ENCODE measurements at regions not wholly inside any gene's neighbourhood (a gene's known extent, or its start where the extent isn't known, plus 50 kb on each side); places are given as distances from the start of the nearest gene placed in this dataset.

DNA sequence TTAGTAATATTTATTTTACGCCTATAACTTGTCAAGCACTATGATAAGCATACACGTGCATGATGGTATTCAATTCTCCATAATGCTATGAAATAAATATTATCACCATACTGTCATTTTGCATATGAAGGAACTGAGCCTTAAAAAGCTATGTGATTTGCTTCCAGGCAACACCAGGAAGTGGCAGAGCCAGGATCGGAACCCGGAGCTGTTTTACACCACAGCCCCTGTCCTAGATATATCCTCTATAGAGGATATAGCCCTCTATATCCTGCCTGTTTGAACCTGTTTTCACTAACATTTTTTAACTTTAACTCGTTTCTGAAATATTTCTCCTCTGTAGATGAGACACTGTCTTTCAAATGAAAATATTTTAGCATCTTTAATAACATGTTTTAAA is 690.0 kb downstream of the SATB2 start:
- WGBS (ENCODE audit: low lambda C conversion rate): 46% methylated on average over 5 of the region's 5 CpGs
- H3K9me2 ChIP-seq: no peaks in the 10 kb centered on the region
- DNase-seq: no peak
- H3K4me1 ChIP-seq (ENCODE audit: control insufficient read depth in 1 of 2, insufficient read depth in 2 of 2, low read depth in 1 of 2, low read length in 1 of 2): no peaks in the 10 kb centered on the region
- H3K9ac ChIP-seq: no peak overlapping the region
- H3K27me3 ChIP-seq (ENCODE audit: insufficient read depth): no peaks in the 10 kb centered on the region
- no peaks in the 10 kb centered on the region for H3K36me3 ChIP-seq (replicated peaks in 1 of 2; ENCODE audit: control insufficient read depth in 1 of 2, insufficient read depth in 2 of 2, low read length in 1 of 2)
- H3K27ac ChIP-seq (ENCODE audit: low read depth in 2 of 2, low read length in 1 of 2): no peak overlapping the region
- ChIA-PET CTCF (no interaction called here), POLR2A (no interaction called here)
- no peaks in the 10 kb centered on the region for H4K20me1 ChIP-seq (ENCODE audit: insufficient read depth)
- H3K79me2 ChIP-seq (ENCODE audit: insufficient read depth): no peaks in the 10 kb centered on the region
- TF ChIP-seq, protein P1, sequence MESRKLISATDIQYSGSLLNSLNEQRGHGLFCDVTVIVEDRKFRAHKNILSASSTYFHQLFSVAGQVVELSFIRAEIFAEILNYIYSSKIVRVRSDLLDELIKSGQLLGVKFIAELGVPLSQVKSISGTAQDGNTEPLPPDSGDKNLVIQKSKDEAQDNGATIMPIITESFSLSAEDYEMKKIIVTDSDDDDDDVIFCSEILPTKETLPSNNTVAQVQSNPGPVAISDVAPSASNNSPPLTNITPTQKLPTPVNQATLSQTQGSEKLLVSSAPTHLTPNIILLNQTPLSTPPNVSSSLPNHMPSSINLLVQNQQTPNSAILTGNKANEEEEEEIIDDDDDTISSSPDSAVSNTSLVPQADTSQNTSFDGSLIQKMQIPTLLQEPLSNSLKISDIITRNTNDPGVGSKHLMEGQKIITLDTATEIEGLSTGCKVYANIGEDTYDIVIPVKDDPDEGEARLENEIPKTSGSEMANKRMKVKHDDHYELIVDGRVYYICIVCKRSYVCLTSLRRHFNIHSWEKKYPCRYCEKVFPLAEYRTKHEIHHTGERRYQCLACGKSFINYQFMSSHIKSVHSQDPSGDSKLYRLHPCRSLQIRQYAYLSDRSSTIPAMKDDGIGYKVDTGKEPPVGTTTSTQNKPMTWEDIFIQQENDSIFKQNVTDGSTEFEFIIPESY (IDR thresholded peaks at IDR 0.05; ENCODE audit: borderline replicate concordance, low read depth): no peak
- TF ChIP-seq TEAD4 (IDR thresholded peaks at IDR 0.05; ENCODE audit: borderline replicate concordance, insufficient read depth): no peak
- TF ChIP-seq MEF2A (IDR thresholded peaks at IDR 0.05; ENCODE audit: borderline replicate concordance, low read depth): no peak
- no peak for TF ChIP-seq GATA2 (CRISPR knock-in tag; IDR thresholded peaks at IDR 0.05)
- TF ChIP-seq EZH2phosphoT487 (IDR thresholded peaks at IDR 0.05; ENCODE audit: borderline replicate concordance, low read depth): no peak
- TF ChIP-seq RXRA (IDR thresholded peaks at IDR 0.05; ENCODE audit: borderline replicate concordance, low read depth): no peak
- no peak for TF ChIP-seq GABPA (IDR thresholded peaks at IDR 0.05; ENCODE audit: low read depth)
- TF ChIP-seq, protein P2, sequence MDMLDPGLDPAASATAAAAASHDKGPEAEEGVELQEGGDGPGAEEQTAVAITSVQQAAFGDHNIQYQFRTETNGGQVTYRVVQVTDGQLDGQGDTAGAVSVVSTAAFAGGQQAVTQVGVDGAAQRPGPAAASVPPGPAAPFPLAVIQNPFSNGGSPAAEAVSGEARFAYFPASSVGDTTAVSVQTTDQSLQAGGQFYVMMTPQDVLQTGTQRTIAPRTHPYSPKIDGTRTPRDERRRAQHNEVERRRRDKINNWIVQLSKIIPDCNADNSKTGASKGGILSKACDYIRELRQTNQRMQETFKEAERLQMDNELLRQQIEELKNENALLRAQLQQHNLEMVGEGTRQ (IDR thresholded peaks at IDR 0.05; ENCODE audit: borderline replicate concordance, low read depth, low read length): no peak
- no peak for TF ChIP-seq FOXJ3 (CRISPR knock-in tag; IDR thresholded peaks at IDR 0.05)
- TF ChIP-seq MXI1 (IDR thresholded peaks at IDR 0.05; ENCODE audit: low read depth, low read length): no peak
- TF ChIP-seq FOSL2 (IDR thresholded peaks at IDR 0.05; ENCODE audit: borderline replicate concordance, low read depth): no peak
- TF ChIP-seq, protein P3, sequence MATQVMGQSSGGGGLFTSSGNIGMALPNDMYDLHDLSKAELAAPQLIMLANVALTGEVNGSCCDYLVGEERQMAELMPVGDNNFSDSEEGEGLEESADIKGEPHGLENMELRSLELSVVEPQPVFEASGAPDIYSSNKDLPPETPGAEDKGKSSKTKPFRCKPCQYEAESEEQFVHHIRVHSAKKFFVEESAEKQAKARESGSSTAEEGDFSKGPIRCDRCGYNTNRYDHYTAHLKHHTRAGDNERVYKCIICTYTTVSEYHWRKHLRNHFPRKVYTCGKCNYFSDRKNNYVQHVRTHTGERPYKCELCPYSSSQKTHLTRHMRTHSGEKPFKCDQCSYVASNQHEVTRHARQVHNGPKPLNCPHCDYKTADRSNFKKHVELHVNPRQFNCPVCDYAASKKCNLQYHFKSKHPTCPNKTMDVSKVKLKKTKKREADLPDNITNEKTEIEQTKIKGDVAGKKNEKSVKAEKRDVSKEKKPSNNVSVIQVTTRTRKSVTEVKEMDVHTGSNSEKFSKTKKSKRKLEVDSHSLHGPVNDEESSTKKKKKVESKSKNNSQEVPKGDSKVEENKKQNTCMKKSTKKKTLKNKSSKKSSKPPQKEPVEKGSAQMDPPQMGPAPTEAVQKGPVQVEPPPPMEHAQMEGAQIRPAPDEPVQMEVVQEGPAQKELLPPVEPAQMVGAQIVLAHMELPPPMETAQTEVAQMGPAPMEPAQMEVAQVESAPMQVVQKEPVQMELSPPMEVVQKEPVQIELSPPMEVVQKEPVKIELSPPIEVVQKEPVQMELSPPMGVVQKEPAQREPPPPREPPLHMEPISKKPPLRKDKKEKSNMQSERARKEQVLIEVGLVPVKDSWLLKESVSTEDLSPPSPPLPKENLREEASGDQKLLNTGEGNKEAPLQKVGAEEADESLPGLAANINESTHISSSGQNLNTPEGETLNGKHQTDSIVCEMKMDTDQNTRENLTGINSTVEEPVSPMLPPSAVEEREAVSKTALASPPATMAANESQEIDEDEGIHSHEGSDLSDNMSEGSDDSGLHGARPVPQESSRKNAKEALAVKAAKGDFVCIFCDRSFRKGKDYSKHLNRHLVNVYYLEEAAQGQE (IDR thresholded peaks at IDR 0.05; ENCODE audit: low read depth, low read length): no peak
- TF ChIP-seq SMC3 (IDR thresholded peaks at IDR 0.05; ENCODE audit: low read depth, low read length): no peak
- no peak for TF ChIP-seq TCF12 (IDR thresholded peaks at IDR 0.05)
- no peak for TF ChIP-seq RAD21 (IDR thresholded peaks at IDR 0.05; ENCODE audit: low read length)
- TF ChIP-seq, protein P4, sequence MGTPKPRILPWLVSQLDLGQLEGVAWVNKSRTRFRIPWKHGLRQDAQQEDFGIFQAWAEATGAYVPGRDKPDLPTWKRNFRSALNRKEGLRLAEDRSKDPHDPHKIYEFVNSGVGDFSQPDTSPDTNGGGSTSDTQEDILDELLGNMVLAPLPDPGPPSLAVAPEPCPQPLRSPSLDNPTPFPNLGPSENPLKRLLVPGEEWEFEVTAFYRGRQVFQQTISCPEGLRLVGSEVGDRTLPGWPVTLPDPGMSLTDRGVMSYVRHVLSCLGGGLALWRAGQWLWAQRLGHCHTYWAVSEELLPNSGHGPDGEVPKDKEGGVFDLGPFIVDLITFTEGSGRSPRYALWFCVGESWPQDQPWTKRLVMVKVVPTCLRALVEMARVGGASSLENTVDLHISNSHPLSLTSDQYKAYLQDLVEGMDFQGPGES (IDR thresholded peaks at IDR 0.05; ENCODE audit: low read depth, low read length): no peak
- no peak for TF ChIP-seq NFIC (IDR thresholded peaks at IDR 0.05; ENCODE audit: borderline replicate concordance)
- no peak for TF ChIP-seq JUND (IDR thresholded peaks at IDR 0.05)
- TF ChIP-seq POLR2AphosphoS5 (IDR thresholded peaks at IDR 0.05; ENCODE audit: low read depth, low read length): no peak
- H3K4me2 ChIP-seq: no peak overlapping the region
- H3K9me3 ChIP-seq: no peaks in the 10 kb centered on the region
- no peak overlapping the region for H3K4me3 ChIP-seq (ENCODE audit: low read depth in 2 of 2, low read length in 1 of 2)
- no peaks in the 10 kb centered on the region for H3F3A ChIP-seq (replicated peaks; ENCODE audit: insufficient read depth)
- no peak overlapping the region for H2AFZ ChIP-seq (ENCODE audit: low read depth)
